Cortex of kidney (tissue), 1 donor: ENCODE measurements at regions not wholly inside any gene's neighbourhood (a gene's known extent, or its start where the extent isn't known, plus 50 kb on each side); places are given as distances from the start of the nearest gene placed in this dataset.
"Not testable (repeated sequence)": the region's sequence is repeated elsewhere in the genome, so short reads cannot be mapped to it uniquely, and the experiment has no call there.

Experiments used
- DNase-seq: peaks from one replicate; lab custom pipeline; 2025; lab: John Stamatoyannopoulos, UW

DNA sequence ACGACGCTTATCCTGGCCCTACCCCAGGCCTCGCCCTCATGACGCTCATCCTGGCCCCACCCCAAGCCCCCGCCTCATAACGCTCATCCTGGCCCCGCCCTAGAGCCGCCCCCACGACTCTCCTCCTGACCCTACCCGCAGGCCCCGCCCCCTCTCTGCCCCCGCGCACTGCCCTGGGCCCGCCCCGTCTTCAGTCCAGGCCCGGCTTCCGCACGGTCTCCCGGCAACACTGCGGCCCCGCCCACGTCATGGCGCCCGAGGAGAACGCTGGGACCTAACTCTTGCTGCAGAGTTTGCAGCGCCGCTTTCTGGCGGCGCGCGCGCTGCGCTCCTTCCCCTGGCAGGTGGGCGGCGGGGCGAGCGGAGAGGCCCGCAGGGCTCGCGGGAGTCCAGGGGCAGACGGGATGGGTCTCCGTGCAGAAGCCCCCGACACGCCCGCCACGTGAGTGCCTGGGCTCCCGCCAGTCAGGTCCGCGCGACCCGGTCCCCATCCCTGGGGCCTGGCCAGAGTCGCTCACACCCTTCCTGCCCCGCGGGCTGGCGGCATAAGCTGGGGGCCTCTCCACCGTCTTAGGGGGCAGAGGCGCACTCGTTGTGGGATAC is 52.5 kb upstream of the ROPN1B start:
- peak; percentile 43 for DNase-seq

DNA sequence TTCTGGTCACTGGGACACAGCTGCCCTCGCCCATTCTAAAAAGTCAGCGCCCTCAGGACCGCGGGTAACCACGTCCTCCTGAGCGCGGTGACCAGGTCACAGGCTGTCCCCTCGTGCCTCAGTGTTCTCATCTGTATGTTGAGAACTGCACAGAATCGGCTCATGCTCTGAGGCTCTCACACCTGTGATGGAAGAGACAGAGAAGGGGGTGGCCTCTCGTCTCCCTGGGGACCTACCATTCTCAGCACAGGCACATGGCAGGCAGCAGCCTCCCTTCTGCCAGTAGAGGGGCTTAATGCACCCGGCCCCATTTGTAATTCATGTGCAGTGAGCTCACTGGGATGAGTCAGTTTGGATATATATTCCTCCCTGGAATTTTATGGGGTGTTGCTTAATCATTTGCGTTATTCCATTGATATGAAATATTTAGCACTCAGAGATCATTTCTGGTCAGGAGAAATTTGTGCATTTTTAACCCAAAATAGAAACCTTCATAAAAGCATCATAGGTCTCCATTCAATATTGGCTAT is 51.9 kb upstream of the ROPN1B start:
- DNase-seq, result not testable (repeated sequence)

DNA sequence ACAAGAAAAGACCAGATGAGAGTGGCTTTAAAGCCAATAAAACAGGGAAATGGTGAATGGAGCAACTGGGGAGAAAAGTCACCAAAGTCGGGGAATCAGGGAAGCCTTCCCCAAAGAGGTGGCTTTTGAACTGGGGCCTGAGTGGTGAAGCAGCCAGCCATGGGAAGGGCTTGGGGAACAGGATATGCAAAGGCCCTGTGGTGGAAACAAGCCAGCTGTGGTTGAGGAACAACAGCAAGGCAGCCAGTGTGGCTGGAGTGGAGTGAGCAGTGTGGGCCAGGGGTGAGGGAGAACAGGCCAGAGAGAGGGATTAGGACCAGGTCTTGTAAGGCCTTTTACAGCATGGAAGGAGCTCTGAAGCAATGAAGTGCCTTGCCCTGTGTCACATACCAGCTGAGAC is 51.0 kb upstream of the ROPN1B start:
- not testable (repeated sequence) for DNase-seq

DNA sequence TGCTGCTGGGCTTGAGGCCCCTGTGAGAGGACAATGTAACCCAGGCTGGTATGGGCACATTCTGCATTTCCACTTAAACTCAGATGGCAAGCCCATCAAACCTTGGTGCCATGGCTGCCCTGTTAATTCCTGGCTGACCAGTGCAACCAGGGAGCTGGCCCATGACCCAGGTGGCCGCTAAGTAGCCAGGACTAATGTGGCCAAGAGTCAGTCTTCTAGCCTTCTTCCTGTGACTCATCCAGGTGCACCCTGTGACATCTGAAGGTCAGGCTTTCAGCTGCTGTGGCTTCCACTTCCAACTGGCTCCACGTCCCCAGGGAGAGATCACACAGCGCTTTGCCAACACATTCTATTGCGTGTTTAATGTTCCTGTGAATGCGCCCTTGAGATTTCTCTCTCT is 50.5 kb upstream of the ROPN1B start:
- DNase-seq, result not testable (repeated sequence)

DNA sequence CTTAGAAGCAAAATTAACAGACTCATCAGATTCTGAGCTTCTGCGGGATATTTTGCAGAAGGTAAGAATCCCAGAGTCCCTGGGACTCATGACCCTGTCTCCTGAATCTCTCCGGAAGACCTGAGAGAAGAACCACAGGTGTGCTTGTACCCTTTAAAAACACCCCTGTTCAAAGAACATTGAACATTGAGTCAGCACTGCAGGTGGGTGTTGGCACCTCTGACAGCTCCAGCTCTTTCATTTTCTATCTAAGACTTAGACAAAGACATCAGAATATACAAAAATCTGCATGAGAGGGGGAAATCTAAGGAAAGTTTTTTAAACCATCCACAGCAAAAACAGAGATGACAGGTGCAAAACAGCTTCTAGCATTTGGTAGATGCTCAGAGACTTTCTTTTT is 50.1 kb upstream of the ROPN1B start:
- not testable (repeated sequence) for DNase-seq
